Vagina (tissue), 2 donors: ENCODE measurements at regions not wholly inside any gene's neighbourhood (a gene's known extent, or its start where the extent isn't known, plus 50 kb on each side); places are given as distances from the start of the nearest gene placed in this dataset.

ENCODE experiments used
- CTCF ChIP-seq, 3 experiments: fragments of 450-650 bp in 2 of 3; fragments of 200-600 bp in 1 of 3; sonication (generic) in 1 of 3; IDR thresholded peaks; one replicate each; pipeline ENCODE4 v1.5.1; 2017 to 2019; ENCODE audit warnings: antibody characterized with exemption in 3 of 3, mild to moderate bottlenecking in 2 of 3, moderate library complexity in 2 of 3
- POLR2A ChIP-seq, 2 donors: fragments of 450-650 bp; IDR thresholded peaks; one replicate each; pipeline ENCODE4 v1.6.1; 2017; ENCODE audit warnings: antibody characterized with exemption in 2 of 2, mild to moderate bottlenecking in 2 of 2, moderate library complexity in 2 of 2
- POLR2AphosphoS5 ChIP-seq, 2 donors: sonication (generic); formaldehyde crosslinking; IDR thresholded peaks; one replicate each; pipeline ENCODE4 v1.9.0; 2017; ENCODE audit warnings: antibody characterized with exemption in 2 of 2, mild to moderate bottlenecking in 2 of 2, low read depth in 1 of 2; ENCODE audit not compliant: insufficient read depth in 1 of 2

DNA sequence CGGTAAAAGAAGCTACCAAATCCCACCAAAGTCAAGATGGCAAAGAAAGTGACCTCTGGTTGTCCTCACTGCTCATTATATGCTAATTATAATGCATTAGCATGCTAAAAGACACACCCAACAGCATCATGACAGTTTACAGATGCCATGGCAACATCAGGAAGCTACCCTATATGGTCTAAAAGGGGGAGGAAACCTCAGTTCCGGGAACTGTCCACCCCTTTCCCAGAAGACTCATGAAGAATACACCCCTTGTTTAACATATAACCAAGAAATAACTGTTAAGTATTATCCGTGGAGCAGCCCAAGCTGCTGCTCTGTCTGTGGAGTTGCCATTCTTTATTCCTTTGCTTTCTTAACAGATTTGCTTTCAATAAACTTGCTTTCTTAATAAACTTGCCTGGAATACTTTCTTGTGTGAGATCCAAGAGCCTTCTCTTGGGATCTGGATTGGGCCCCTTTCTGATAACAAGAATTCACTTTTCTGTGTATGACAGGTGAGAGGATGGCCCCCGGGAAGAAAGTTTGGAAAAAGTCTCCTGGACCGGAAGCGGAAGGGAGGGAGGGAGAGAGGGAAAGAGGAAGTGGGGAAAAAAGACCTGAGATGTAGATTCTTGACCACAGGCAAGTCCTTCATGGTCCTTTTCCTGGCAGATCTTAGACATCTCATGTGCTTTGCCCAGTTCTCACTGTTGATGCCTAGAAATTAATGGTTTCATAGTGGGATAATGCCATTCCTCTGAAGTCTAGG lies 146.7 kb upstream of the ID4 start:
- TF ChIP-seq CTCF (IDR thresholded peaks at IDR 0.05) (no peak), POLR2A (IDR thresholded peaks at IDR 0.05) (no peak), POLR2AphosphoS5 (IDR thresholded peaks at IDR 0.05; ENCODE audit: insufficient read depth in 1 of 2, low read depth in 1 of 2) (no peak)
